GM19438 (cell line): ENCODE measurements at regions not wholly inside any gene's neighbourhood (a gene's known extent, or its start where the extent isn't known, plus 50 kb on each side); places are given as distances from the start of the nearest gene placed in this dataset.
"Not testable (repeated sequence)": the region's sequence is repeated elsewhere in the genome, so short reads cannot be mapped to it uniquely, and the experiment has no call there.

Source experiments
- ATAC-seq: cut with Tn5 transposase; IDR thresholded peaks from one replicate; pipeline ENCODE4 v1.9.1; 2021; ENCODE audit warnings: low read depth; ENCODE audit not compliant: unreplicated experiment

DNA sequence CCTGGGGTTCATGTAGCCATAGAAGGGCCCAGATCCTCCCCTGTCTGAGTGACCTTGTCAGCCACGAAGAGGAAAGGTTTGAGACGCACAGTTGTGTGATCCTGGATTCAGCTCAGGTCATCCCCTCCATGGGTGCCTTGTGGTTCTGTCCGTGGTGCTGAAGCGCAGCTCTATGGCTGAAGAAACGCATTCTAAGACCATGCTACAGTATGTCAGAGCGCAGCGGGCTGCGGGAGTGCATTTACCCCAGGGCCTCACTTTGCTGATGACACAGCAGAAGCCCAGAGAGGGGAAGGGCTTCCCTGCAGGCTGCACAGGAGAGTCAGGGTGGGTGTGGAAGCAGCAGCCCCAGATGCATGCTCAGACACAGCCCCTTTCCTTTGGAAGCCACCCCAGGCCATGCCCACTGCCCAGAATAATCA lies 68.8 kb upstream of the IQSEC1 start:
- ATAC-seq, result no peak

DNA sequence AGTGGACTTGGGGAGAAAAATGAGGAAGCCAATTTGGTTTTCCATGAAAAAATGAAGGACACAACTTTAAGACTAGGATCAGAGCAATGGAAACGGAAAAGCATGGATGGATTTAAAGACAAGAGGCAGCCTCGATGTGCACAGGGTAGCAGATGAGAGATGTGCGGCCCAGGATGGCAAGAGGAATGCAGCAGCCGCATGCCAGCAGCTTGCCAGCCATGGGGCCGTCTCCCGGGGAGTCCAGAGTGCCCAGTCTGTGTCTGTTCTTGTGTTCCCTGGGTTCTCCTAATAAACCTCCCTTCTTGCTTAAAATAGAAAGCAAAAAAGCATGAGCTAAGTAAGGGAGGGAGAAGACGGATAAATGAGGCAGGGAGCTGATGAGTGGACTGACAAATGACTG lies 68.0 kb upstream of the IQSEC1 start:
- no peak for ATAC-seq

DNA sequence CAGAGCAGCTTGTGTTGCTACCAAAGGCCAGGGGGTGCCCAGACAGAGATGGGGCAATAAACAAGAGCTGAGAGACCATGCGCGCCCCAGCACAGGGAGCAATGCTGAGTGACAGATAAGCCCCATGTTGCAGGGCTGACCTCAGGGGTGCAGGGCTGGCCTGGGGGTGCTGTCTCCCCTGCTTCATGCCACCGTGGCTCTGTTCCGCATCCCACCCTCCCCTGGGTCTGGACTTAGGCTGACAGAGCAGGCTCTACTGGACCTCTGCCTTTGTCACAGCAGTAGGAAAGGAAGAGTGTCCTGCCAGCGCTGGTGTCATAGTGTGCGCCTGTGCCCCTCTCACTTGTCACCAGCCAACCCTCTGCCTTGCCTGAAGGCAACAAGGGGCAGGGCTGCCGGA lies 67.4 kb upstream of the IQSEC1 start:
- ATAC-seq, result no peak

DNA sequence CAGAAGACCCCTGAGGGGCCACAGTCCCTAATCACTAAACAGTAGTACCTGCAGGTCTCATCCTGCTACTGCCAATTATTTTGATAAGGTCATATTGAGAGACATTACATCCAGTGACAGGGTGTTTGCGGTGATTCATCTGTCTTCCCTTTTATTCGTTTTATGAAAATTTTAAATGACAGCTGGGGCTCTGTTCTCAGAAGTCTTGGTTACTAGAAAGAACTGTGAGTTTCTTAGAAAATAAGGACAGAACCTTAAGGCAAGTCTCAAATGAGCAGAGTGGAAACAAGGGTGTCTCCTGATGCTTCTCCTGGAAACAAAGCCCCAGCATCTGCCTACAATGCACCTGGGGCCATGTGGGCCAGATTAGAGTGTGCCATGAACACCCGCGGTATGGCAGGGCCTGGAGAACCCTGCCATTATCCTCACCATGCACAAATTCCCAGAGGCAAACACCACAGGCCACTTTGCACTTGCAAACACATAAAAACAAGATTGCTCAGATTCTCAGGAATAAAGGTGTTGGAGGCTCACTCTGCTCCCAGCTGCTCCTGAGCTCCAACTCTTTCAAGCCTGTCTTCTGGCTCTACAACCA lies 66.3 kb upstream of the IQSEC1 start:
- ATAC-seq, result no peak

DNA sequence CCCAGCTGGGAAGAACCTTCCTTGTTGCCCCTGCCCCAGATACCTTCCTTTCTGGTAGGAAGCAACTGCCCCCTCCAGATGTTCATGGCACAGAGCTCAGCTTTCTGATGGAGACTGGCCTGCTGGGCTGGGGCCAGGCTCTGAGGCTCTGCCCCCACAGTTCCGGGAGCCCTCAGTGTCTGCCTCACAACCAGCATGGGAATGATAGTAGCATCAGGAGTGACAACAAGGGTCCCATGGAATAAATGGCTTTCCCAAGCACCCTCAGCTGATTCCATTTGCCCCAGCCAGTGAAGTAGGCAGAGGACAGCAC lies 65.6 kb upstream of the IQSEC1 start:
- ATAC-seq, result no peak

DNA sequence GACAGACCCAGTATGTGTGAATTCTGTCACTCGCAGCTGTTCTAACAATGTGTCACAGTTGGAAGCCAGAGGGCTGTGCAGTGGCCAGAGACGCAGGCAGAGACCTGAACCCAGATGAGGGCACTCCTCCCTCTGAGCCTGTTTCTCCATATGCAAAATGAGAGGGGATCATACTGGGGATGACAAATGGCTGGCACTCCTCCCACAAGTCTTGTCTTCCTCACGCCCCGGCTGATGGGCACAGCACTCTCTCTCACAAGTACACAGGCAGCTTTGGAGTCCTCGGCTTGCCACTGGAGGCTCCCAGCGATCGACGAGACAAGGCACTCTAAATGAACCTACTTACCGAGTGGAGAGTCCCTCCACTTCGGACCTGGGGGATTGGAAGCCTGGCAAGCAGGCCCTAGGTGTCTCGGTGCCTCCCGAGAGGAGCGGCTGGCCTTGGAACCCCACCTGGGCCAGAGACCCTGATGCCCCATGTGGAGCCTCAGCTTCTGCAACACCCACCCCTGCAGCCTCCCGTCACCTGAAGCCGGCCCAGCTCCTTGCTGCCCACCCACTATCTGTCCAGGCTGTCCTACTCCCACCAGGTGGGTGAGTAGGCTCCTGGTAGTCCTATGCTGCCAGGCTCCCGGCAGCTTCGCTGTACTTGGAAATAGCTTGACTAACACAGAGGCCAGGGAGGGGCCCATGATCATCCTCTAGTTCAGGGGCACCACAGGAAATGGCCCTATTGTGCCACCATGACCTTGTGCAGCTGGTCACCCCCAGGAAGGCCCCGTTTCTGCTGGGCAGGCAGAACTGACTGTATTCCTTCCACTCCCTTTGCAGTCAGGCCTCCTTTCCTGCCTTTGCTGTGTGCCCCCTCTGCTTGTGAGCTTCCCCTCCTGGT lies 65.0 kb upstream of the IQSEC1 start:
- no peak for ATAC-seq

DNA sequence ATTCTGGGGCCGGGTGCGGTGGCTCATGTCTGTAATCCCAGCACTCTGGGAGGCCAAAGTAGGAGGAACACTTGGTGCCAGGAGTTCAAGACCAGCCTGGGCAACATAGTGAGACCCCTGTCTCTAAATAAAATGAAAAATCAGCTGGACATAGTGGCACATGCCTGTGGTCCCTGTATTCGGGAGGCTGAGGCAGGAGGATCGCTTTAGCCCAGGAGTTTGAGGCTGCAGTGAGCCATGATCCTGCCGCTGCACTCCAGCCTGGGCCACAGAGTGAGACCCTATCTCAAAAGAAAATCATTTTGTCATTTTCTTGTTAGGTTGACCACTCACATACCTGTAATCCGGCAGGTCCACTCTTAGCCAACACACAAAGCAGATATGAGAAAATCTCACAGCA lies 63.6 kb upstream of the IQSEC1 start:
- not testable (repeated sequence) for ATAC-seq

DNA sequence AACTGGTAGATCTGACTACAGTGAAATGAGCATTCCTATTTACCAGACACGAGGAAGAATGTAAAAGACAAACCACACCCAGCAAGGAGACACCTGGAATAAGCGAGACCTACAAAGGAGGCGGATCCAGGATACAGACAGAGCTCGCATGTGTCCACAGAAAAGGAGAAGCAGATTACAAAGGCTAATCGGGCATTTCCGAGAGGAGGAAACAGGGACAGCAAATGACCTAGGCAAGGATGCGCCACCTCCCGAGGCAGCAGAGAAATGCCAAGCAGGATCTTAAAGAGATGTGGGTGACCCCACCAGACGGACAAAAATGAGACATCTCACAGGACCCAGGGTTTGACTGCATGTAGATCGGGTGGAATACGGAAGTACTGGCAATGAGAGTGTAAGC lies 63.2 kb upstream of the IQSEC1 start:
- no peak for ATAC-seq

DNA sequence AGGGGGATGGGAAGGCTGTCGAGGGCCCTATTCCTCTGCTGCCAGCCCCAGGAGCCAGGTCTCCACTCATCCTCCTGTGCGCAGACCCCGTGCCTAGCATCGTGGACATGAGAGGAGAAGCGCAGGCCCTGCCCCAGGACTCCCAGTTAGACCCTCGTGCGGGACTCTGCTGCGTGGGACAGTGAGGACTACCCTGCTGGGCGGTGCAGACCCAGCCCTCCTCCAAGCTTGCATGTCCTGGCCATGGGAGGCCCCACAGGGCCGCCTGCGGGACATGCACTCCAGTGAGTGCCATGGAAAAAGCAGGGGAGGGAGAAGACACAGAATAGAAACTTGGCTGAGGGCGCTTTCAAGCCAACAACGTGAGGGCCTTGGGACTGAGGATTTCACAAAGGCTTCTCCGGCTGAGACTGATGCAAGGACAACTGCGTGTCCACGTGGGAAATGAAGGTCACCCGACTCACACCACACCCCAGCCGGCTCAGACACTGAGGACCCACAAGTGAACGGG lies 62.6 kb upstream of the IQSEC1 start:
- no peak for ATAC-seq

DNA sequence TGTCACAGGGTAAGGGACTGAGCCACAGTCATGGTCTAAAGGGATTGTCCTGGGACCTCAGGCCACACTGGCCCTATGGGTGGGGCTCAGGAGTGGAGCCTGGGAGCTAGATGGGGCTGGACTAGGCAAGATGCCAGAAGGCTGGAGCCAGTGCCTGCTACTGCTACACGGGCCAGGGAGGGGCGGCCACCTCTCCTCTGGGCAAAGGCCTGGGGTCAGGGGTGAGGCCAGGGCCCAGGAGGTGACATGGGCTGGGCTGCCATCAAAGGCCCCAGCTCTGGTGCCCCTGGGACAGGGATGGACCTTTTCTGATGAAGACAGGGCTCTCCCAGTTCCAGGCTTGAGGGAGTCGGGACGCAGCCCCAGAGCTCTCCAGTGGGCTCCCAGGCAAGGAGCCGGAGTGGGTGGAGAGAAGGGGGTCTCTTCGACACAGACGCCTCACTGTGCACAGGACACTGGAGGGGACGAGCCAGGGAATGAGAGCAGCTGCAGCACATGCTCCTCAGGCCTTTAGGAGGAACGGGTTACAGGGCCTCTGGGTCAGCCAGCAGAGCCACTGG lies 62.1 kb upstream of the IQSEC1 start:
- ATAC-seq, result no peak

DNA sequence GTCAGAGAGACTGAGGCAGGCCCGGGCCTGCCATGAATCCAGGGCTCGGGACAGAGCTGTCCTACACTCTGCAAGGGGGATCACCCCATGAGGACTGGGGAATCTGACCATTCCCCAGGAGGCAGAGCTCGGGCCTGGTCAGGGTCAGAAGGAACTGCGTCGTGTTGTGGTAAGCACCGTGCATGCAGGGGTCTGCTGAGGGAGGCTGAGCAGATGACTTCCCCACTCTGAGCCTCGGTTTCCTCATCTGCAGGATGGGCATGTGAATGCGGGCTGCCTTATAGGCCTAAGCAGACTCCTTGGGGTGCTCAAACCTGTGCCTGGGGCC lies 61.6 kb upstream of the IQSEC1 start:
- no peak for ATAC-seq

DNA sequence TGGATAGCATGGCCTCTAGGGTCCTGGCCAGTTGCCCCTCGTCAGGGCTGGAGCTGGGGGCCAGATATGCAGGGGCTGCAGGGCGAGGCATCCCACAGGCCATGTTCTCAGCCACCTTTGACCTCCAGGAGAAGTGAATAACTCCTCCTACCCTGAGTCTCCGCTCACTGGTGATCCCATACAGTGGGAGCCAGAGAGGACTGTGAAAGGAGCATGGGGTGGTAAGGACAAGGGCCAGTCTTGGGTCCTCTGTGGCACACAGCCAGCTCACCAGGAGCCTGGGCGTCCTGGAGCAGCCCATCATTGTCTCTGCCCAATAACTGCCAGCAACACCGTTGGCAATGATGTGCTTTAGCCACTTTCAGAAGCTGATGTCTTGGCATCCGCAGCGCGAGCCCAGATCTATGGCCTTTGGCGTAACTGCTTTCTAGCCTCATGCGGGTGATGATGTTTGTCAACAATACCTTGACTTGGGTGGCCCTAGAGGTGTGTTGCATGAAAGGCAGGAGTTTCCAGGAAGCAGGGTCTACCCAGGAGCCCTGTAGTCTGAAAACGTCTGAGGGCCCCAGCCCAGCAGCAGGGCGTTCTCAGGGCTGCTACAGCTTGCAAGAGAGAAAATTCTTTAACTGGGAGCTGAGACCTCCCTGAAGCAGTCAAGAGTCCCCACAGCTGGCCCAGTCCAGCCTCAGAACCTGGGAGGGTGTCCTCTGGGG lies 61.1 kb upstream of the IQSEC1 start:
- no peak for ATAC-seq

DNA sequence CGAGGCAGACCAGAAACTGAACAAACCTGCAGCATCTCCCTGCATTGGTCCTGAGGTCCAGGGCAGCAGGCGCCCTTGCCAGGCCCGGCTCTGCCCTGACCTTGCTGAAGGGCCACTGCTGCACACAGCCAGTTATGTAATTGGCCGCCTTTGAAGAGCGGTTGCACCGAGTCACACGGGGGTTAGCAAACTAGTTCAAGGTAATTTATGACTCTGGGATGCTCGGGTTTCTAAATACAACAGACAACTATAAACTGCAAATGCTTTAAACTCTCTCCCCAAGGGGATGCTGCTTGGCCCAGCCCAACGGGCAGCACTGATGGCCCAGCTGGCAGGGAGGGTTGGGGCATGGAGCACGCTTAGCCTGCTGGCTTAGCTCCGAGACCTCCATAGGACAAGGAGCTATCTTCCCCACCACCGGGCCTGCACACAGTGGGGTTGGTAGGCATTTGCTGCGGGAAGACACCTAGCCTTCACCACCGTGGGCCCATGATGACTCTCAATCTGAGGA lies 60.3 kb upstream of the IQSEC1 start:
- no peak for ATAC-seq

DNA sequence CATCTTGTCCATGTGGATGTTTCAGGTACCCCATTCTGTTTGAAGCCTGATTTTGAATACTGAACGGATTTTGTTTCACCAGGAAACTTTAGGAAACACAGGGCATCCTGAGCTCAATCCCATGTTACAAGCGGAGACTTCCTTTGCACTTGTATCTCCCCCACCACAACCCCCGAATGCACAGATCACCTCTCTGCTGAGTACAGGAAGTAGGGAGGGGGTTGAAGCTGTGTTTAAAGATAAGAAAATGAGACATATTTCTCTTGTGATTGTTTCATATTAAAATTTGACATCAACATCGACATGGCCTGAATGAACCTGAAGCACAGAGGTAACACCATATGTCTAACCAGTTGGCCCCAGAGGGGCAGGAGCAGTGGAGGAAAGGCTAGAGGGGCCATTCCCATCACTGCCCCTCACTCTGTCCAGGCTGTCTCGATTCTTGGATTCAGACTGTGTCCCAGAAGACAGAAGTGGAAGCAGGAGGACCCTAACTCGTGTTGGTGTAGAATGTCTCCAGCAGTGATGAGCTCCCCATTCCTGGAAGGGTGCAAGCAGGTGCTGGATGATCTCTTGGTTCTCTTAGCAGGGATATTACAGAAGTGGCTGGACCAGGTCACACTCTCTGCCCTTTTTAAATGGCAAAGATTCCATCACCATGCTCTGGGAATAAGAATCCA lies 59.6 kb upstream of the IQSEC1 start:
- ATAC-seq, result no peak

DNA sequence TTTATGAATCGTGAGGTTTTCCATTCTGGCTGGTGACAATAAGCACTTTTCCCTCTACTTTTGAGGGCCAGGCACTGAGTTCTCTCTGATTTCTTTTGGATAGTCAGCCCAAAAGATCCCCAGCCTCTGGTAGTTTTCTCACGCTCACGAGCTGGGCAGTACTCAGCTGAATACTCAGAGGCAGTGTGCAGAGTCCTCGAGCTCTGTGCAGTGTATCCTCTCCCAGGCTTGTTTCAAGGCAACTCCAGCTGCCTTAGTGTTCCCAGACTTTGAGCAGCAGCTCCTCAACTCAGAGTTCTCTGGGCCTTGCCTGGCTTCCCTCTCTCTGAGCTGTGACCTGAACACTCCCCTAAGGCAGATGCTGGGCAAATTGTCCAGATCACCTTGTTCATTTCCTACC lies 59.1 kb upstream of the IQSEC1 start:
- ATAC-seq, result no peak

DNA sequence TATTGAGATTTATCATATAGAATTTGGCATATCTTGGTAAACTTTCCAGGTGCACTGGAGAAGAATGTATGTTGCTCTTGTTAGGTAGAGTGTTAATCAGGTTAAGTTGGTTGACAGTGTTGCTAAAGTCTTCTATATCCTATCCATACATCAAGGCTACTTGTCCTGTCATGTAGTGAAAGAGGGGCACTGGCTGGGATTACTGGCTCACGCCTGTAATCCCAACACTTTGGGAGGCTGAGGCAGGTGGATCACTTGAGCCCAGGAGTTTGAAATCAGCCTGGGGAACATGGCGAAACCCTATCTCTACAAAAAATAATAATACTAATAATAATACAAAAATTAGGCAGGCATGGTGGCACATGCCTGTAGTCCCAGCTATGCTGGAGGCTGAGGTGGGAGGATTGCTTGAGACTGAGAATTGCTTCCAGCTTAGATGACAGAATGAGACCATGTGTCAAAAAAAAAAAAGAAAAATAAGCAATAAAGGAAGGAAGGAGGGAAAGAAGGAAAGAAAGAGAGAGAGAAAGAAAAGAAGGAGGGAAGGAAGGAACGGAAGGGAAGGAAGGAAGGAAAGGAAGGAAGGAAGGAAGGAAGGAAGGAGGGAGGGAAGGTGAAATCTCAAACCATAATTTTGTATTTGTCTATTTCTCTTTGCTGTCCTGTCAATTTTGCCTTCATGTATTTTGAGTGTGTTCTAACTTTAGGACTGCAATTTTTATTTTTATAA lies 57.4 kb upstream of the IQSEC1 start:
- ATAC-seq, result no peak

DNA sequence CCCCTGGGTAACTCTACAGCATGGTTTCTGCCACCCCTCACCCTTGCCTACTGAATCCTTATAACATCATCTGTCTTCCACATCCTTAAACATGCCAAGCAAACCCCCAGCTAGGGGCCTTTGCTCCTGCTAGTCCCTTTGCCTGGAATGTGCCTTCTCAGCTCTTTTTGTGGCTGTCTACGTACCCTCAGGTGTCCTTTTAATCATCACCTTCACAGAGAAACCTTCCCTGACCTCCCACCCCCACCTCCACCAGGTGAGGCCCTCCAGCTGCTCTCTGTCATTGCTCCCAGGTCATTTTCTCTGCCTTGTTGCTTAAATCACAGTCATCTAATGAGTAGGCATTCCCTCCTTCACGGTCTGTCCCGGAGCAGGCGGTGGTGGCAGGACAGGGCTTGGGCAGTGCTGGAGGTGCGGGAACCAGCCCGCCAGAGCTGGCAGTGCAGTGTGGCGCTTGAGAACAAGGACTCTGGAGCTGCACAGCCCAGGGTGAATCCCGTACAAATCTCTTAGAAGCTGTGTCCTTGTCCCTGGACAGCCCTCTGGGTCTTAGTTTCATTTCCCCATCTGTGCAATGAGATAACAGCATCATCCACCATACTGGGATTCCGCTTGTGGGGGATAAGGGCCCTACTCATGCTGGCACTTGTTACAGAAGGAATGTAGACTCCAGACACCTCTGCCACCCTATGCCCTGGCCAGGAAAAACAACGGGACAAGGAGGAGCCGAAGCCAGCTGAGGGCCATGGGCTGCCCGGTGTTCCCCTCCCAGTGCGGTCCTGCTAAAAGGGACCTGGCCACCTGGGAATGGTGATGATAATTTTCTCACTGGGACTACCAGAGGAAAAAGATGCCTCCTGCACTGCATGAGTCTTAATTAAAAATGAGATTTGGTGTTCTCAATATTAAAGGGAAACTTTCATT lies 52.1 kb upstream of the IQSEC1 start:
- no peak for ATAC-seq

DNA sequence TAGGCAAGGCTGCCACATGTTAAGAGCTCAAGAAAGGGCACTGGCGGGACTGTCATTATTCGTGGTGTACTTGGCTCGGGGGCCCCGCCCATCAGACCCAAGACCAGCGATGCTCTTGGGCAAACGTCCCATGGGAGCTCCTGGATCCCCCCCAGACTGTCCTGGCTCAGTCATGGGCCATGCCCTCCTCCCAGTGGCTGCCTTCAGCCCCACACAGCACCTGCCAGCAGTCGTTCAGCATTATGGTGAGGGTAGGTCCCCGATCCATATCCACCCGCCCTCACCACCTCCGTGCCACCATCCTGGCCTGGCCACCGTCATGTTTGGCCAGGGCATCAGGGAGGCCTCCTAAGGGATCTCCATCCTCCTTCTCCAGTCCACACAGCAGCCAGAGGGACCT lies 51.4 kb upstream of the IQSEC1 start:
- no peak for ATAC-seq

DNA sequence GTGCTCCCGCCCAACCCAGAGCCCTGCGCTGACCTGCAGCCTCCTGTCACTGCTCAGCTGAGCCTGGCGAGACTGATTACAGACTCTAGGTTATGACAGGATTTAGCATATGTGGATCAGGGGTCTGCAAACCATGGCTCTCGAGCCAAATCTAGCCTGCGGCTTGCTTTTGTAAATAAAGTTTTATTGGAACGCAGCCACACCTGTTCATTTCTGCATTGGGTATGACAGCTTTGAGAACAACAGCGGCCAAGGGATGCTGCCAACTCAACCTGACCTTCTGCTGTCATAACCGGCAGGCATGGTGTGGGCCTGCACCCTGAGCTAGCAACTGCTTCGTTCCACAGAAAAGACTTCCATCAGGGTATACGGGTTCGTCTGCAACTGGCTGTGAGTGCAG lies 50.5 kb upstream of the IQSEC1 start:
- ATAC-seq, result no peak
